Gastroesophageal sphincter (tissue), 3 donors: ENCODE measurements at regions not wholly inside any gene's neighbourhood (a gene's known extent, or its start where the extent isn't known, plus 50 kb on each side); places are given as distances from the start of the nearest gene placed in this dataset.

Experiments
- EP300 ChIP-seq: sonication (generic); formaldehyde crosslinking; IDR thresholded peaks from one replicate; pipeline ENCODE4 v1.6.1; 2017; ENCODE audit warnings: antibody characterized with exemption, mild to moderate bottlenecking
- POLR2A ChIP-seq, 2 donors: fragments of 450-650 bp; IDR thresholded peaks; one replicate each; pipeline ENCODE4 v1.6.1; 2017; ENCODE audit warnings: antibody characterized with exemption in 2 of 2, mild to moderate bottlenecking in 2 of 2, moderate library complexity in 1 of 2
- TF ChIP-seq, protein P1 (sequence below), 4 experiments: fragments of 200-600 bp in 2 of 4; fragments of 450-650 bp in 2 of 4; sonication (generic) in 1 of 4; IDR thresholded peaks; one replicate each; pipeline ENCODE4 v1.5.1; 2017 to 2019; ENCODE audit warnings: antibody characterized with exemption in 4 of 4, mild to moderate bottlenecking in 2 of 4, moderate library complexity in 2 of 4

GRCh38 chr4:110287130-110287529 lies 88.7 kb upstream of the ELOVL6 start:
- TF ChIP-seq, protein P1, sequence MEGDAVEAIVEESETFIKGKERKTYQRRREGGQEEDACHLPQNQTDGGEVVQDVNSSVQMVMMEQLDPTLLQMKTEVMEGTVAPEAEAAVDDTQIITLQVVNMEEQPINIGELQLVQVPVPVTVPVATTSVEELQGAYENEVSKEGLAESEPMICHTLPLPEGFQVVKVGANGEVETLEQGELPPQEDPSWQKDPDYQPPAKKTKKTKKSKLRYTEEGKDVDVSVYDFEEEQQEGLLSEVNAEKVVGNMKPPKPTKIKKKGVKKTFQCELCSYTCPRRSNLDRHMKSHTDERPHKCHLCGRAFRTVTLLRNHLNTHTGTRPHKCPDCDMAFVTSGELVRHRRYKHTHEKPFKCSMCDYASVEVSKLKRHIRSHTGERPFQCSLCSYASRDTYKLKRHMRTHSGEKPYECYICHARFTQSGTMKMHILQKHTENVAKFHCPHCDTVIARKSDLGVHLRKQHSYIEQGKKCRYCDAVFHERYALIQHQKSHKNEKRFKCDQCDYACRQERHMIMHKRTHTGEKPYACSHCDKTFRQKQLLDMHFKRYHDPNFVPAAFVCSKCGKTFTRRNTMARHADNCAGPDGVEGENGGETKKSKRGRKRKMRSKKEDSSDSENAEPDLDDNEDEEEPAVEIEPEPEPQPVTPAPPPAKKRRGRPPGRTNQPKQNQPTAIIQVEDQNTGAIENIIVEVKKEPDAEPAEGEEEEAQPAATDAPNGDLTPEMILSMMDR (IDR thresholded peaks at IDR 0.05), result no peak
- TF ChIP-seq POLR2A (IDR thresholded peaks at IDR 0.05) (no peak), EP300 (no peak)
